ENCODE measurements at regions not wholly inside any gene's neighbourhood (a gene's known extent, or its start where the extent isn't known, plus 50 kb on each side); places are given as distances from the start of the nearest gene placed in this dataset.
"Not testable (repeated sequence)": the region's sequence is repeated elsewhere in the genome, so short reads cannot be mapped to it uniquely, and the experiment has no call there.

- TF ChIP-seq POLR2A (IDR thresholded peaks at IDR 0.05): no peak
- TF ChIP-seq, protein P1, sequence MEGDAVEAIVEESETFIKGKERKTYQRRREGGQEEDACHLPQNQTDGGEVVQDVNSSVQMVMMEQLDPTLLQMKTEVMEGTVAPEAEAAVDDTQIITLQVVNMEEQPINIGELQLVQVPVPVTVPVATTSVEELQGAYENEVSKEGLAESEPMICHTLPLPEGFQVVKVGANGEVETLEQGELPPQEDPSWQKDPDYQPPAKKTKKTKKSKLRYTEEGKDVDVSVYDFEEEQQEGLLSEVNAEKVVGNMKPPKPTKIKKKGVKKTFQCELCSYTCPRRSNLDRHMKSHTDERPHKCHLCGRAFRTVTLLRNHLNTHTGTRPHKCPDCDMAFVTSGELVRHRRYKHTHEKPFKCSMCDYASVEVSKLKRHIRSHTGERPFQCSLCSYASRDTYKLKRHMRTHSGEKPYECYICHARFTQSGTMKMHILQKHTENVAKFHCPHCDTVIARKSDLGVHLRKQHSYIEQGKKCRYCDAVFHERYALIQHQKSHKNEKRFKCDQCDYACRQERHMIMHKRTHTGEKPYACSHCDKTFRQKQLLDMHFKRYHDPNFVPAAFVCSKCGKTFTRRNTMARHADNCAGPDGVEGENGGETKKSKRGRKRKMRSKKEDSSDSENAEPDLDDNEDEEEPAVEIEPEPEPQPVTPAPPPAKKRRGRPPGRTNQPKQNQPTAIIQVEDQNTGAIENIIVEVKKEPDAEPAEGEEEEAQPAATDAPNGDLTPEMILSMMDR (IDR thresholded peaks at IDR 0.05): no peak
- no peak overlapping the region for H3K4me3 ChIP-seq
- no peaks in the 10 kb centered on the region for H3K9me3 ChIP-seq
- no peaks in the 10 kb centered on the region for H3K27me3 ChIP-seq
- no peak overlapping the region for H3K27ac ChIP-seq
- H3K4me1 ChIP-seq: no peaks in the 10 kb centered on the region
- no peak for DNase-seq
- no peaks in the 10 kb centered on the region for H3K36me3 ChIP-seq
Observed at GRCh38 chr10:8688881-8689280, 634.4 kb downstream of the GATA3 start.

DNA sequence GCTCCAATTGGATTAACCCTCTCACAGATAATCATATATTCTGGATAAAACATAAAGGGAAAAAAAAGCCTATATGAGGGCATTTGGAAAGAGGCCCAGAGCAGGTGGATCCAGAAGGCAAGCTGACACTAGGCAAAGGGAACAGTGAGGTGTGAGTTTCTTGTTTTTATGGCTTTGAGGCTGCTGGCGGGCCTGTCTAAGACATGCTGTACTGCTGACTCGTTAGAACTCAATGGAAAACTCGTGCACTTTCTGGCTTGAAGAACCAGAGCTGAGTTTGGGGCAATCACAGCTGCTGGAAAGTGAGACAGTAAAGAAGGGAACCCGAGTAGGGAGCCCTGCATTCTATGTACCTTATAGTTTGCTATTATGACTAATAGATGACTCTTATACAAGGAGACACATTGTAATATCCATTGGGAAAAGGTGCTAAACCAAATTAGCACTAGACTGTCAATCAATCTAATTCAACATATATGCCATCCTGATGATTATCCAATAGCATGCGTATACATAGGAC, 637.1 kb downstream of the GATA3 start:
- no peaks in the 10 kb centered on the region for H3K27me3 ChIP-seq
- no peak for DNase-seq
- H3K4me3 ChIP-seq: no peak overlapping the region
- TF ChIP-seq, protein P1 (IDR thresholded peaks at IDR 0.05): no peak
- TF ChIP-seq POLR2A (IDR thresholded peaks at IDR 0.05): no peak
- no peak overlapping the region for H3K27ac ChIP-seq
- H3K36me3 ChIP-seq: no peaks in the 10 kb centered on the region
- H3K4me1 ChIP-seq: no peaks in the 10 kb centered on the region
- H3K9me3 ChIP-seq: no peaks in the 10 kb centered on the region

DNA sequence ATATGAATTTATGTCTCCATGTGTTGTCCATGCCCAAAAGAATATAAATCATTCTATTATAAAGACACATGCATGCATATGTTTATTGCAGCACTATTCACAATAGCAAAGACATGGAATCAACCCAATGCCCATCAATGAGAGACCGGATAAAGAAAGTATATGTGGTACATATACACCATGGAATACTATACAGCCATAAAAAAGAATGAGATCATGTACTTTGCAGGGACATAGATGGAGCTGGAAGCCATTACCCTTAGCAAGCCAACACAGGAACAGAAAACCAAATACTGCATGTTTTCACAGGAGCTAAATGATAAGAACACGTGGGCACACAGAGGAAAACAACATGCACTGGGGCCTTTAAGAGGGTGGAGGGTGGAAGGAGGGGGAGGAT, 639.1 kb downstream of the GATA3 start:
- not testable (repeated sequence) for H3K36me3 ChIP-seq, DNase-seq, H3K9me3 ChIP-seq, H3K27me3 ChIP-seq, H3K4me3 ChIP-seq, H3K4me1 ChIP-seq, H3K27ac ChIP-seq

- H3K36me3 ChIP-seq: no peaks in the 10 kb centered on the region
- no peaks in the 10 kb centered on the region for H3K9me3 ChIP-seq
- H3K27me3 ChIP-seq: no peaks in the 10 kb centered on the region
- no peak overlapping the region for H3K4me3 ChIP-seq
- no peak overlapping the region for H3K27ac ChIP-seq
- no peaks in the 10 kb centered on the region for H3K4me1 ChIP-seq
- no peak for DNase-seq
- TF ChIP-seq, protein P1 (IDR thresholded peaks at IDR 0.05): no peak
- TF ChIP-seq POLR2A (IDR thresholded peaks at IDR 0.05): no peak
Observed at GRCh38 chr10:8696746-8697145, 642.3 kb downstream of the GATA3 start.

- no peaks in the 10 kb centered on the region for H3K4me1 ChIP-seq
- no peaks in the 10 kb centered on the region for H3K9me3 ChIP-seq
- no peak overlapping the region for H3K4me3 ChIP-seq
- DNase-seq: no peak
- no peaks in the 10 kb centered on the region for H3K27me3 ChIP-seq
- no peak for TF ChIP-seq POLR2A (IDR thresholded peaks at IDR 0.05)
- TF ChIP-seq, protein P1 (IDR thresholded peaks at IDR 0.05): no peak
- no peaks in the 10 kb centered on the region for H3K36me3 ChIP-seq
- no peak overlapping the region for H3K27ac ChIP-seq
Observed at GRCh38 chr10:8700689-8701088, 646.2 kb downstream of the GATA3 start.

- no peak overlapping the region for H3K4me3 ChIP-seq
- TF ChIP-seq, protein P1 (IDR thresholded peaks at IDR 0.05): no peak
- TF ChIP-seq POLR2A (IDR thresholded peaks at IDR 0.05): no peak
- H3K27me3 ChIP-seq: no peaks in the 10 kb centered on the region
- H3K36me3 ChIP-seq: no peaks in the 10 kb centered on the region
- no peaks in the 10 kb centered on the region for H3K9me3 ChIP-seq
- H3K4me1 ChIP-seq: no peaks in the 10 kb centered on the region
- DNase-seq: no peak
- H3K27ac ChIP-seq: no peak overlapping the region
Observed at GRCh38 chr10:8702181-8702580, 647.7 kb downstream of the GATA3 start.
